Progenitor cell of endocrine pancreas (in vitro differentiated cells): ENCODE measurements at regions not wholly inside any gene's neighbourhood (a gene's known extent, or its start where the extent isn't known, plus 50 kb on each side); places are given as distances from the start of the nearest gene placed in this dataset.
"Not testable (repeated sequence)": the region's sequence is repeated elsewhere in the genome, so short reads cannot be mapped to it uniquely, and the experiment has no call there.

ENCODE experiments used
- DNase-seq: peaks from one replicate; pipeline ENCODE4 v3.0.0; 2021; ENCODE audit warnings: low spot score; ENCODE audit not compliant: unreplicated experiment
- H3K27ac Mint-ChIP-seq: 2 replicates; pipeline ENCODE4 v1.8.0; 2021; ENCODE audit warnings: mild to moderate bottlenecking, moderate library complexity, mixed read lengths
- H3K27me3 Mint-ChIP-seq: 2 replicates; pipeline ENCODE4 v1.8.0; 2021; ENCODE audit warnings: mixed read lengths
- H3K36me3 Mint-ChIP-seq: 2 replicates; pipeline ENCODE4 v1.8.0; 2022; ENCODE audit warnings: mixed read lengths; ENCODE audit not compliant: insufficient read depth
- H3K4me1 Mint-ChIP-seq: 2 replicates; pipeline ENCODE4 v1.8.0; 2021; ENCODE audit warnings: low read depth, mixed read lengths
- H3K4me3 Mint-ChIP-seq: 2 replicates; pipeline ENCODE4 v1.8.0; 2021; ENCODE audit warnings: low read depth, mild to moderate bottlenecking, moderate library complexity, mixed read lengths
- H3K9me3 Mint-ChIP-seq: 2 replicates; pipeline ENCODE4 v1.8.0; 2021; ENCODE audit warnings: low read depth, mixed read lengths
- TF ChIP-seq, protein P1 (sequence below): fragments of 200-600 bp; sonication (generic); IDR thresholded peaks from one replicate; pipeline ENCODE4 v1.5.0; 2021; ENCODE audit warnings: antibody characterized with exemption, mild to moderate bottlenecking; ENCODE audit not compliant: unreplicated experiment

GRCh38 chr9:126183266-126183665 lies 143.4 kb upstream of the MVB12B start:
- Mint-ChIP-seq H3K27me3 (peaks cover 28% of the 10 kb centered on the region), H3K9me3 (no peaks in the 10 kb centered on the region), H3K27ac (no peak overlapping the region), H3K4me3 (no peak overlapping the region), H3K4me1 (no peaks in the 10 kb centered on the region), H3K36me3 (no peaks in the 10 kb centered on the region)
- no peak for DNase-seq
- TF ChIP-seq, protein P1, sequence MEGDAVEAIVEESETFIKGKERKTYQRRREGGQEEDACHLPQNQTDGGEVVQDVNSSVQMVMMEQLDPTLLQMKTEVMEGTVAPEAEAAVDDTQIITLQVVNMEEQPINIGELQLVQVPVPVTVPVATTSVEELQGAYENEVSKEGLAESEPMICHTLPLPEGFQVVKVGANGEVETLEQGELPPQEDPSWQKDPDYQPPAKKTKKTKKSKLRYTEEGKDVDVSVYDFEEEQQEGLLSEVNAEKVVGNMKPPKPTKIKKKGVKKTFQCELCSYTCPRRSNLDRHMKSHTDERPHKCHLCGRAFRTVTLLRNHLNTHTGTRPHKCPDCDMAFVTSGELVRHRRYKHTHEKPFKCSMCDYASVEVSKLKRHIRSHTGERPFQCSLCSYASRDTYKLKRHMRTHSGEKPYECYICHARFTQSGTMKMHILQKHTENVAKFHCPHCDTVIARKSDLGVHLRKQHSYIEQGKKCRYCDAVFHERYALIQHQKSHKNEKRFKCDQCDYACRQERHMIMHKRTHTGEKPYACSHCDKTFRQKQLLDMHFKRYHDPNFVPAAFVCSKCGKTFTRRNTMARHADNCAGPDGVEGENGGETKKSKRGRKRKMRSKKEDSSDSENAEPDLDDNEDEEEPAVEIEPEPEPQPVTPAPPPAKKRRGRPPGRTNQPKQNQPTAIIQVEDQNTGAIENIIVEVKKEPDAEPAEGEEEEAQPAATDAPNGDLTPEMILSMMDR, result no peak

- DNase-seq, H3K36me3 Mint-ChIP-seq, H3K27me3 Mint-ChIP-seq, H3K4me1 Mint-ChIP-seq, H3K9me3 Mint-ChIP-seq, H3K27ac Mint-ChIP-seq, H3K4me3 Mint-ChIP-seq: not testable (repeated sequence)
Measured at GRCh38 chr9:126190994-126191393, 135.6 kb upstream of the MVB12B start.

DNA sequence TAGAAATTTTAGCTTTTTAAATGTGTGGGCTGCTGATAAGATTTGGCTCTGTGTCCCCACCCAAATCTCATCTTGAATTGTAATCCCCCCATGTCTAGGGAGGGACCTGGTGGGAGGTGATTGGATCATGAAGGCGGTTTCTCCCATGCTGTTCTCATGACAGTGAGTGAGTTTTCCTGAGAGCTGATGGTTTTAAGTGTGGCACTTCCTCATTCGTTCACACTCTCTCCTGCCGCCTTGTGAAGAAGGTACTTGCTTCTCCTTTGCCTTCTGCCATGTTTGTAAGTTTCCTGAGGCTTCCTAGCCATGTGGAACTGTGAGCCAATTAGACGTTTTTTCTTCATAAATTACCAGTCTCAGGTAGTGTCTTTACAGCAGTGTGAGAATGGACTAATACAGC lies 127.8 kb upstream of the MVB12B start:
- no peak overlapping the region for H3K27ac Mint-ChIP-seq
- no peaks in the 10 kb centered on the region for H3K4me1 Mint-ChIP-seq
- no peaks in the 10 kb centered on the region for H3K36me3 Mint-ChIP-seq
- DNase-seq, result no peak
- no peak overlapping the region for H3K4me3 Mint-ChIP-seq
- H3K27me3 Mint-ChIP-seq, result no peaks in the 10 kb centered on the region
- TF ChIP-seq, protein P1, result no peak
- H3K9me3 Mint-ChIP-seq, result no peaks in the 10 kb centered on the region

DNA sequence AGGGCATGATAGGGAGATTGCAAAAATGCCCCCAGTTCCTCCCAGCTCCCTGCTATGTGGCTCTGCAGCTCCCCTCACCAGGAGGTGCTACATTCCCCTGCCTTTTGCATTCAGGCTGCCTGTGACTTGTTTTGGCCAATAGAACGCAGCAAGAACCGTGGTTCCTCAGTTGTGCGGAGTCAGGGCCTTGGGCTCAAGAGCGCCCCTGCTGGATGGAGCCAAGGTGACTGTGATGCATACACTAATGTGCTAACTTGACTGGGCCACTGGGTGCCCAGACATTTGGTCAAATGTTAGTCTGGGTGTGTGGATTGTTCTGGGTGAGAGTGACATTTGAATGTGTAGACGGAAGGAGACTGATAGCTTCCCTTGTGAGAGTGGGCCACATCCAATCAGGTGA lies 123.3 kb upstream of the MVB12B start:
- no peaks in the 10 kb centered on the region for H3K9me3 Mint-ChIP-seq
- no peak for DNase-seq
- TF ChIP-seq, protein P1, result peak; percentile 29
- peaks cover 4% of the 10 kb centered on the region for H3K27me3 Mint-ChIP-seq
- no peaks in the 10 kb centered on the region for H3K36me3 Mint-ChIP-seq
- H3K27ac Mint-ChIP-seq, result no peak overlapping the region
- H3K4me1 Mint-ChIP-seq, result peaks cover 5% of the 10 kb centered on the region
- no peak overlapping the region for H3K4me3 Mint-ChIP-seq

DNA sequence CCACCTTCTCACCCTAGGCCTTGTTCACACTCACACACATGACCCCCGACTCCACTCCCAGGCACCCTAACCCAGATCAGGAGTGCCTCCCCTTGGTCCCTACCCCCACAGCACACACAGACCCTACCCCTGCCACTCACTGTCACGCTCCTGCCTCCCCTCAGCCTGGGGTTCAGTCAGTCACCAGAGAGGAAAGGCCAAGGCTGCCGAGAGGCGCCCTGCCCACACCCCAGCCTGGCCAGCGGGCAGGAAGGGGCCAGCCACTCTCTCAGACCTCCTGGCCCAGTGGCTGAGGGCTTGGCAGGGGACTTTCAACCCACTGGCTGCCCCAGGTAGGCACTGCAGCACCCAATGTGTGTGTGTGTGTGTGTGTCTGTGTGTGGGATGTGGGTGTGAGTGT lies 122.4 kb upstream of the MVB12B start:
- Mint-ChIP-seq H3K36me3 (no peaks in the 10 kb centered on the region), H3K4me1 (peaks cover 5% of the 10 kb centered on the region), H3K27me3 (peaks cover 13% of the 10 kb centered on the region), H3K9me3 (no peaks in the 10 kb centered on the region), H3K27ac (no peak overlapping the region), H3K4me3 (no peak overlapping the region)
- TF ChIP-seq, protein P1, result no peak
- no peak for DNase-seq

DNA sequence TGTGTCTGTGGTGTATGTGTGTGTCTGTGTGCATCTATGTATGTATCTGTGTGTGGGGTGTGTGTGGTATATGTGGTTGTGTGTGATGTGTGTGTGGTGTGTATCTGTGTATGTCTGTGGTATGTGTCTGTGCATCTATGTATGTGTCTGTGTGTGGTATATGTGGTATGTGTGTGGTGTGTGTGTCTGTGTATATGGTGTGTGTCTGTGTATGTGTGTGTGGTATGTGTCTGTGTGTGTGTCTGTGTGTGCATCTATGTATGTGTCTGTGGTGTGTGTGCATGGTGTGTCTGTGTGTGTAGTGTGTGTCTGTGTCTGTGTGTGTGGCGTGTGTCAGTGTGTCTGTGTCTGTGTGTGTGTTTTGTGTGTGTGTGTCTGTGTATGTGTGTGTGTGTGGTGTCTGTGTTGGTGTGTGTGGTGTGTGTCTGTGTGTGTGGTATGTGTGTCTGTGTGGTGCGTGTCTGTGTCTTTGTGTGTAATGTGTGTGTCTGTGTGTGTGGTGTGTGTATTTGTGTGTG lies 121.9 kb upstream of the MVB12B start:
- peaks cover 18% of the 10 kb centered on the region for H3K27me3 Mint-ChIP-seq
- no peak overlapping the region for H3K4me3 Mint-ChIP-seq
- TF ChIP-seq, protein P1, result no peak
- H3K9me3 Mint-ChIP-seq, result no peaks in the 10 kb centered on the region
- DNase-seq, result no peak
- no peak overlapping the region for H3K27ac Mint-ChIP-seq
- peaks cover 5% of the 10 kb centered on the region for H3K4me1 Mint-ChIP-seq
- H3K36me3 Mint-ChIP-seq, result no peaks in the 10 kb centered on the region
